DOHH2 (cell line): ENCODE measurements at regions not wholly inside any gene's neighbourhood (a gene's known extent, or its start where the extent isn't known, plus 50 kb on each side); places are given as distances from the start of the nearest gene placed in this dataset.

Experiments
- H3F3A ChIP-seq: fragments of 200-600 bp; sonication (generic), shearing (Covaris generic); 2 replicates; pipeline ENCODE4 v1.6.0; 2016; ENCODE audit warnings: antibody characterized with exemption, mild to moderate bottlenecking; ENCODE audit not compliant: control insufficient read depth, insufficient read depth
- H3K27ac ChIP-seq: fragments of 200-600 bp; sonication (generic); 2 replicates; pipeline ENCODE4 v1.5.1; 2014; ENCODE audit warnings: low read depth, mild to moderate bottlenecking, low read length, moderate library complexity
- H3K27me3 ChIP-seq: fragments of 200-600 bp; sonication (generic); 2 replicates; pipeline ENCODE4 v1.6.1; 2014; ENCODE audit warnings: mild to moderate bottlenecking, low read length, mixed read lengths; ENCODE audit not compliant: control insufficient read depth
- H3K36me3 ChIP-seq: fragments of 200-600 bp; sonication (generic); 2 replicates; pipeline ENCODE4 v1.6.1; 2014; ENCODE audit warnings: mild to moderate bottlenecking, low read length, moderate library complexity, mixed read lengths; ENCODE audit not compliant: control insufficient read depth
- H3K4me1 ChIP-seq: fragments of 200-600 bp; sonication (generic); 2 replicates; pipeline ENCODE4 v1.6.1; 2014; ENCODE audit warnings: mild to moderate bottlenecking, low read length, mixed read lengths; ENCODE audit not compliant: control insufficient read depth
- H3K4me2 ChIP-seq: fragments of 200-600 bp; sonication (generic); 2 replicates; pipeline ENCODE4 v1.6.0; 2014; ENCODE audit warnings: mild to moderate bottlenecking, low read length, moderate library complexity
- H3K4me3 ChIP-seq: fragments of 200-600 bp; sonication (generic); 2 replicates; pipeline ENCODE4 v1.5.1; 2014; ENCODE audit warnings: mild to moderate bottlenecking, low read length, mixed read lengths
- H3K79me2 ChIP-seq: fragments of 200-600 bp; sonication (generic); 2 replicates; pipeline ENCODE4 v1.6.1; 2014; ENCODE audit warnings: mild to moderate bottlenecking, low read length, mixed read lengths; ENCODE audit not compliant: control insufficient read depth
- H3K9me2 ChIP-seq: fragments of 200-600 bp; sonication (generic); replicated peaks from 2 replicates; pipeline ENCODE4 v1.6.1; 2014; ENCODE audit warnings: mild to moderate bottlenecking, low read length, mixed read lengths; ENCODE audit not compliant: control insufficient read depth
- H3K9me3 ChIP-seq: fragments of 200-600 bp; sonication (generic); 2 replicates; pipeline ENCODE4 v1.6.1; 2014; ENCODE audit warnings: antibody characterized with exemption, low read length, mixed read lengths; ENCODE audit not compliant: control insufficient read depth, insufficient read depth
- H4K20me1 ChIP-seq: fragments of 200-600 bp; sonication (generic); 2 replicates; pipeline ENCODE4 v1.6.0; 2014; ENCODE audit warnings: low read depth, mild to moderate bottlenecking, antibody characterized with exemption, low read length, moderate library complexity; ENCODE audit not compliant: control insufficient read depth, insufficient read depth
- CTCF ChIP-seq: fragments of 200-600 bp; sonication (generic); IDR thresholded peaks from one replicate; pipeline ENCODE4 v1.5.1; 2014; ENCODE audit warnings: antibody characterized with exemption, mild to moderate bottlenecking, low read depth, low read length; ENCODE audit not compliant: poor library complexity, severe bottlenecking
- EZH2phosphoT487 ChIP-seq: fragments of 200-600 bp; sonication (generic); IDR thresholded peaks from 2 replicates; pipeline ENCODE4 v1.6.1; 2017; ENCODE audit warnings: borderline replicate concordance, mild to moderate bottlenecking, antibody characterized with exemption, low read length, moderate library complexity, mixed read lengths

- TF ChIP-seq CTCF: no peak
- no peak for TF ChIP-seq EZH2phosphoT487
Measured at GRCh38 chr12:75827061-75827460, 204.5 kb downstream of the PHLDA1 start.

DNA sequence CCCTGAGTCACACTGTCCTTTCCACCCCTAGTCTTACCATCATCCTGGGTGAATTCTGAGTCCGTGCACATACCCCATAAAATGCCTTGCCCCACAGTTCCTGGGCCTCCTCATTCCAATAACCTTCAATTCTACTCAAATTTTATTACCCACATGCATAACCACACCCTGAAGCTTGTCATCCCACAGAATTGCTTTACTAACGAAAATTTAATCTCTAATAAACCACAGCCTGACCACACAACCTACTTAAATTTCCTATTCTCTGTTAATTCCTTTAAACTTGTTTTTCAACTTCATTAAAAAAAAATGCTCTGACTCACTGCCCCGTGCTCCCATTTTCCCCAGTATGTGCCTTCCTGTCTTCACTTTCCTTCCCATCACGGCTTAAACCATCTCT, 205.9 kb downstream of the PHLDA1 start:
- peaks cover under 1% of the 10 kb centered on the region; the same call in 1 of the 2 replicates for H3K4me1 ChIP-seq
- H3K36me3 ChIP-seq: no peaks in the 10 kb centered on the region
- no peaks in the 10 kb centered on the region for H3F3A ChIP-seq
- no peak for TF ChIP-seq EZH2phosphoT487
- TF ChIP-seq CTCF: no peak
- no peak overlapping the region for H3K27ac ChIP-seq
- no peak overlapping the region for H3K4me2 ChIP-seq
- no peaks in the 10 kb centered on the region for H3K27me3 ChIP-seq
- H4K20me1 ChIP-seq: no peaks in the 10 kb centered on the region
- no peak overlapping the region for H3K4me3 ChIP-seq
- no peaks in the 10 kb centered on the region for H3K9me2 ChIP-seq
- H3K79me2 ChIP-seq: no peaks in the 10 kb centered on the region
- no peaks in the 10 kb centered on the region for H3K9me3 ChIP-seq

More at GRCh38 chr12:75827061-75827460, 204.5 kb downstream of the PHLDA1 start:
- Histone ChIP-seq H3K9me3 (no peaks in the 10 kb centered on the region), H3K27me3 (no peaks in the 10 kb centered on the region), H3K4me3 (no peak overlapping the region), H4K20me1 (no peaks in the 10 kb centered on the region), H3K9me2 (no peaks in the 10 kb centered on the region), H3K4me1 (no peaks in the 10 kb centered on the region), H3K36me3 (no peaks in the 10 kb centered on the region), H3F3A (no peaks in the 10 kb centered on the region), H3K4me2 (no peak overlapping the region), H3K27ac (no peak overlapping the region), H3K79me2 (no peaks in the 10 kb centered on the region)

GRCh38 chr12:75823475-75823874, 208.1 kb downstream of the PHLDA1 start:
- no peak for TF ChIP-seq EZH2phosphoT487
- TF ChIP-seq CTCF: no peak
- peaks cover 23% of the 10 kb centered on the region for H3K4me1 ChIP-seq
- H3F3A ChIP-seq: no peaks in the 10 kb centered on the region
- H3K9me3 ChIP-seq: no peaks in the 10 kb centered on the region
- H4K20me1 ChIP-seq: no peaks in the 10 kb centered on the region
- no peaks in the 10 kb centered on the region for H3K27me3 ChIP-seq
- H3K27ac ChIP-seq: no peak overlapping the region
- no peaks in the 10 kb centered on the region for H3K36me3 ChIP-seq
- no peak overlapping the region for H3K4me3 ChIP-seq
- no peaks in the 10 kb centered on the region for H3K79me2 ChIP-seq
- no peak overlapping the region for H3K4me2 ChIP-seq
- H3K9me2 ChIP-seq: no peaks in the 10 kb centered on the region

DNA sequence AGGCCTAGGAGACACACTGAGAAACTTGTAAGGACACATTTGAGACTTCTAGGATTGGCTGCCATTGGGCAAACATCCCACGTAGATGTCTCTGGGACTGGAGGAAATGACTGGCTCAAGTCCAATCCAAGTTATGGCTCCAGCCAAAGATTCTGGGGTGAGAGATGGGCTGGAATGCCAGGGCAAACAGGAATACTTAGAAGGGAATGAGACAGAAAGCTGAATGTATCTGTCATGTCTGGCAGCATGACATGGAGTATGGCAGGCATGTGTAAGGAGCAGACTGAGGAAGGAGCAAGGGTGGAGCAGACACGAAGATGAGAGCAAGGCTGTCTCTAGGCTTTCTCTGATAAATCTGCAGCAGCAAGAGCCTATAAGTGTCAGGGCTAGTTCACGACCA, 209.2 kb downstream of the PHLDA1 start:
- no peaks in the 10 kb centered on the region for H4K20me1 ChIP-seq
- H3K4me2 ChIP-seq: no peak overlapping the region
- H3K36me3 ChIP-seq: no peaks in the 10 kb centered on the region
- H3K4me1 ChIP-seq: peaks cover 26% of the 10 kb centered on the region
- H3K9me2 ChIP-seq: no peaks in the 10 kb centered on the region
- no peaks in the 10 kb centered on the region for H3K27me3 ChIP-seq
- H3K9me3 ChIP-seq: no peaks in the 10 kb centered on the region
- no peak for TF ChIP-seq EZH2phosphoT487
- TF ChIP-seq CTCF: no peak
- H3K79me2 ChIP-seq: no peaks in the 10 kb centered on the region
- H3K4me3 ChIP-seq: no peak overlapping the region
- H3F3A ChIP-seq: no peaks in the 10 kb centered on the region
- H3K27ac ChIP-seq: no peak overlapping the region
